ENCODE measurements at regions not wholly inside any gene's neighbourhood (a gene's known extent, or its start where the extent isn't known, plus 50 kb on each side); places are given as distances from the start of the nearest gene placed in this dataset.

DNA sequence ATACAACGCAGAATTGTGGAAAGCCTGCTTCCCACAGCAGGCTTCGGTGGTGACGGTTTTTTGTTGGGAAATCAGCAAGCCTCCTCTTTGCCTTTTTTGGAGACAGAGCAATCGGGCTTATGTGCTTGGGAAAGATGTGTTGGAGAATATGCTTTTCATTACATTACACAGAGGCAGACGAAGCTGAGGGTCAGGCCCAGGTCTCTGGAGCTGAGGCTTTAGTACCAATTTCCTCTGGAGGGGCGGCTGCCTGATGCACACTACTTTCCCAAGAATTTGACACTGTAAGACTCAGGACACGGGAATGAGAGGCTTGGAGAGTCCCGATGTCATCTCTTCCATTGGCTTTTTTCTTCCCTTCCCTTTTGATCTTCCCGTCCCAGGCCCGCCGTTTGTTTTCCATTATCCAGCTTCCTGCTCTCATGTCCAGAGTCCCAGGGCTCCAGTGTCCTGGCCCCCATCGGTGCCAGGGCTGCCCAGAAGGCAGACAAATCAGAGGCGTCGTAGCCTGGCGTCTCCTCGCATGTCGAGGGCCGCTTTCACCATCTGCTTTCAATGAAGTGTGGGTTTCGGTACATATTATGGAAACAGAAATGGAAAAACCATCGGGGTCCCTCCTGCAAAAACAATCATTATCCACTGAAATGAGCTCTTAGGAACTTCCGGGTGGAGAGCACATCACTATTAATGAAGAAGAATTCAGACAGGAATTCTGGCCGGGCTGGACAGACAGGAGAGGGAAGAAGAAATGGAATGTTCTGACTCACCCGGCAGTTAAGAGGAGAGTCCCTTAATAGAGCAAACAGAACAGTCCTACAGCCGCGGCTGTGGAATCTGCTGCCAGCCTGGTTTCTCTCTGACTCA is 123.0 kb upstream of the JCAD start:
- TF ChIP-seq, protein P1, sequence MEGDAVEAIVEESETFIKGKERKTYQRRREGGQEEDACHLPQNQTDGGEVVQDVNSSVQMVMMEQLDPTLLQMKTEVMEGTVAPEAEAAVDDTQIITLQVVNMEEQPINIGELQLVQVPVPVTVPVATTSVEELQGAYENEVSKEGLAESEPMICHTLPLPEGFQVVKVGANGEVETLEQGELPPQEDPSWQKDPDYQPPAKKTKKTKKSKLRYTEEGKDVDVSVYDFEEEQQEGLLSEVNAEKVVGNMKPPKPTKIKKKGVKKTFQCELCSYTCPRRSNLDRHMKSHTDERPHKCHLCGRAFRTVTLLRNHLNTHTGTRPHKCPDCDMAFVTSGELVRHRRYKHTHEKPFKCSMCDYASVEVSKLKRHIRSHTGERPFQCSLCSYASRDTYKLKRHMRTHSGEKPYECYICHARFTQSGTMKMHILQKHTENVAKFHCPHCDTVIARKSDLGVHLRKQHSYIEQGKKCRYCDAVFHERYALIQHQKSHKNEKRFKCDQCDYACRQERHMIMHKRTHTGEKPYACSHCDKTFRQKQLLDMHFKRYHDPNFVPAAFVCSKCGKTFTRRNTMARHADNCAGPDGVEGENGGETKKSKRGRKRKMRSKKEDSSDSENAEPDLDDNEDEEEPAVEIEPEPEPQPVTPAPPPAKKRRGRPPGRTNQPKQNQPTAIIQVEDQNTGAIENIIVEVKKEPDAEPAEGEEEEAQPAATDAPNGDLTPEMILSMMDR (IDR thresholded peaks at IDR 0.05; ENCODE audit: borderline replicate concordance, extremely low read depth, low read length, poor library complexity, severe bottlenecking) = no peak
- no peak for TF ChIP-seq EZH2 (IDR thresholded peaks at IDR 0.05; ENCODE audit: borderline replicate concordance, low read depth, low read length, severe bottlenecking)
